Small intestine (tissue), 7 donors: ENCODE measurements at regions not wholly inside any gene's neighbourhood (a gene's known extent, or its start where the extent isn't known, plus 50 kb on each side); places are given as distances from the start of the nearest gene placed in this dataset.
"Not testable (repeated sequence)": the region's sequence is repeated elsewhere in the genome, so short reads cannot be mapped to it uniquely, and the experiment has no call there.

Experiments
- DNase-seq, 2 donors: peaks; one replicate each; pipeline versions ENCODE4 v3.0.0 to v3.0.0-alpha.2; 2013
- FAIRE-seq: peaks from 2 replicates; lab custom pipeline; 2012; peaks lifted over from hg19 to GRCh38; lab: Jason Lieb, UNC
- H3K27ac ChIP-seq, 3 donors: one replicate each; pipeline ENCODE4 v1.5.1; 2013; ENCODE audit warnings: low read length in 2 of 3, mild to moderate bottlenecking in 2 of 3, control low read depth in 1 of 3, inconsistent platforms in 1 of 3, low read depth in 1 of 3, moderate library complexity in 1 of 3
- H3K27me3 ChIP-seq, 3 donors: one replicate each; pipeline ENCODE4 v1.6.1; 2013; ENCODE audit warnings: low read length in 3 of 3, inconsistent platforms in 1 of 3; ENCODE audit not compliant: control insufficient read depth in 3 of 3, insufficient read depth in 3 of 3
- H3K36me3 ChIP-seq, 3 donors: one replicate each; pipeline ENCODE4 v1.6.1; 2013; ENCODE audit warnings: low read length in 3 of 3, inconsistent platforms in 1 of 3, low read depth in 1 of 3, mild to moderate bottlenecking in 1 of 3, moderate library complexity in 1 of 3; ENCODE audit not compliant: control insufficient read depth in 3 of 3, insufficient read depth in 2 of 3
- H3K4me1 ChIP-seq, 3 donors: one replicate each; pipeline ENCODE4 v1.6.1; 2013; ENCODE audit warnings: low read length in 2 of 3, inconsistent platforms in 1 of 3, low read depth in 1 of 3, mild to moderate bottlenecking in 1 of 3, moderate library complexity in 1 of 3; ENCODE audit not compliant: control insufficient read depth in 3 of 3, insufficient read depth in 2 of 3
- H3K4me3 ChIP-seq, 3 donors: one replicate each; pipeline ENCODE4 v1.5.1; 2013; ENCODE audit warnings: low read length in 3 of 3, control low read depth in 1 of 3, inconsistent platforms in 1 of 3, low read depth in 1 of 3, mild to moderate bottlenecking in 1 of 3, moderate library complexity in 1 of 3
- H3K9me3 ChIP-seq, 2 donors: one replicate each; pipeline ENCODE4 v1.6.1; 2013; ENCODE audit warnings: low read depth in 1 of 2, low read length in 1 of 2; ENCODE audit not compliant: control insufficient read depth in 2 of 2, insufficient read depth in 1 of 2
- WGBS, 3 donors: extraction: QIAGEN DNeasy Blood & Tissue Kit; methylation state at CpG; one replicate each; pipeline ENCODE4 v1.1.7; 2013; 5-methylcytosine and 5-hydroxymethylcytosine counted together
- donor health status: healthy with polysubstance abuse.
- donor health status: control.
- donor health status: control.
- donor health status: Bipolar disorder and iron deficiency.
- donor health status: healthy.

DNA sequence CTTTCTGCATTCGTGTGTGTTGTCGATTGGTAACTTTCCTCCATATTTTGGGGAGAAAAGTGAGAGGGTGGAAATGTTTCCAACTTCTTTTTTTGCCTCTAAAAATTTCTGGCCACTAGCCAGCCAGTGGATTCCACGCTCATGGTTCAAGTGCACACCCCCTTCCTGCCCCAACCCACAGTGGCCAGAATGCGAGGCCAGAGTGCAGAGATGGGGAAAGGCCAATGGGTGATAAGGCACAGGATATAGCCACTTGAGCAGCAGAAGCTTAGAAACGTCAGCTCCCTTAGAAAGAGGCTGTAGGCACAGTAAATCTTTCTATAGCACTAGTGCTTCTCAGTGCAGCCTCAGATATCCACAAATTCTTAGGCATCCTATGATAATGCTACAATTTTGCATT, 75.8 kb upstream of the ADRB2 start:
- FAIRE-seq: no peak
- WGBS, 3 donors: 49 to 67% (median 63%) methylated on average over 5 of the region's 5 CpGs
- H3K4me3 ChIP-seq: no peak overlapping the region
- H3K36me3 ChIP-seq: no peaks in the 10 kb centered on the region
- H3K9me3 ChIP-seq: no peaks in the 10 kb centered on the region
- H3K27ac ChIP-seq: no peak overlapping the region
- no peak for DNase-seq
- no peaks in the 10 kb centered on the region for H3K4me1 ChIP-seq
- no peaks in the 10 kb centered on the region for H3K27me3 ChIP-seq

- Histone ChIP-seq H3K4me1 (no peaks in the 10 kb centered on the region), H3K27ac (no peak overlapping the region), H3K27me3 (no peaks in the 10 kb centered on the region), H3K4me3 (no peak overlapping the region), H3K9me3 (no peaks in the 10 kb centered on the region), H3K36me3 (no peaks in the 10 kb centered on the region)
- no peak for FAIRE-seq
- WGBS, 3 donors: 51 to 63% (median 55%) methylated on average over 2 of the region's 2 CpGs
- DNase-seq: no peak
These were observed 75.4 kb upstream of the ADRB2 start for GRCh38 chr5:148751025-148751424.

GRCh38 chr5:148752375-148752774, 74.0 kb upstream of the ADRB2 start:
- not testable (repeated sequence) for H3K27ac ChIP-seq, H3K36me3 ChIP-seq, DNase-seq, H3K9me3 ChIP-seq, H3K27me3 ChIP-seq, H3K4me1 ChIP-seq, H3K4me3 ChIP-seq, FAIRE-seq

DNA sequence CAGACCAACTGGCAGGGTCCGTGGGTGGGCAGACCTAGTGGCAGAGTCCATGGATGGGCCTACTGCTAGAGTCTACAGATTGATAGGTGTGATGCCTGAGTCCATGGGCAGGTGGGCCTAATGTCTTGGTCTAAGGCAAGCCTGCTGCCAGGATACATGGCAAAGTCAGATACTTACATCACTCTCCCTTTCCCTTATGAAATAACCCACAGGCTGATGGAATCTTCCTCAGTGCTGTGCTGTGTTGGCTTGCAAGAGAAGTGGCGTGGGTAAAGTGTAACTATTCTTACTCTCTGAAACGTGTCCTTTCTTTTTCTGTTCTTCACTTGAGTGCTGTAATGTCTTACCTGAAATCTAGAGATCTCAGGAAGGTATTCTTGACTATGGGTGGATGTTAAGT, 67.3 kb upstream of the ADRB2 start:
- Histone ChIP-seq H3K9me3 (no peaks in the 10 kb centered on the region), H3K4me3 (no peak overlapping the region), H3K27me3 (peaks cover 0 to 1% (median 0%) of the 10 kb centered on the region in 3 donors), H3K27ac (no peak overlapping the region), H3K4me1 (no peaks in the 10 kb centered on the region), H3K36me3 (no peaks in the 10 kb centered on the region)
- 61 to 83% (median 68%) methylated on average over 3 of the region's 3 CpGs for WGBS, 3 donors
- FAIRE-seq (no peak), DNase-seq (no peak)

DNA sequence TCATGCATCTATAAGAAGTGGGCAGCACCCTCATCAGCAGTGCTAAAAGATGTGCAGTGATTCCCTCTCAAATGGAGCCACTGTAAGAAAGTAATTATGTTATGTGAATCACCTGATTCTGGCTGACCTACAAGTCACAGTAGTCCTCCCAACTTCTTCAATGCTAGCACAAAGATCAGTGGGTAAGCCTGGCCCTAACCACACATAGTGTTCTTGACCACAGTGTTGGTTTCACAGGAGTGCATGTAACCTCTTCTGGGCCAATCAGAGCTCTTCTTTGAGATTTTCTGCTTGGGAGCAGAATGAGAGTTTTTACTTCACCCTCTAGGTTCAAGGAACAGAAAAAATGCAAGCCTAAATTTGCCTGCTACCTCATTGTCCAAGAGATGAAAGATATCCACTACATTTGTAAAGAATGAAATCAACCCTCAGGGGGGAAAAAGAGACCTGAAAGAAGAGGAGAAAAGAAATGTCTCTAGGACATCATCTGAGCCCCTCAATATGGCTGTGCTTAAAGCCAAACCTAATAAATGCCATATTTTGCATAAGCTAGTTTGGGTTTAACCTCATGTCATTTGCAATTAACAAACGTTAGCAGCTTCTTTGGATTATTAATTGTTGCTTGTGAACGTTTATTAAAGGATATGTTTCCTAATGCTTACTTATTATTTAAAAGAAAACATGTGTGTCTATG, 65.3 kb upstream of the ADRB2 start:
- DNase-seq: no peak
- Histone ChIP-seq H3K36me3 (no peaks in the 10 kb centered on the region), H3K27me3 (peaks cover 0 to 1% (median 0%) of the 10 kb centered on the region in 3 donors), H3K4me1 (no peaks in the 10 kb centered on the region), H3K9me3 (no peaks in the 10 kb centered on the region), H3K4me3 (no peak overlapping the region), H3K27ac (no peak overlapping the region)
- WGBS, 3 donors: 46 to 61% (median 46%) methylated on average over 2 of the region's 2 CpGs
- FAIRE-seq: no peak

GRCh38 chr5:148763996-148764395, 62.4 kb upstream of the ADRB2 start:
- WGBS, 3 donors: 70 to 88% (median 82%) methylated on average over 1 of the region's 1 CpG
- Histone ChIP-seq H3K36me3 (no peaks in the 10 kb centered on the region), H3K9me3 (no peaks in the 10 kb centered on the region), H3K4me3 (no peak overlapping the region), H3K4me1 (no peaks in the 10 kb centered on the region), H3K27me3 (peaks cover 0 to 1% (median 0%) of the 10 kb centered on the region in 3 donors), H3K27ac (no peak overlapping the region)
- no peak for DNase-seq
- no peak for FAIRE-seq

DNA sequence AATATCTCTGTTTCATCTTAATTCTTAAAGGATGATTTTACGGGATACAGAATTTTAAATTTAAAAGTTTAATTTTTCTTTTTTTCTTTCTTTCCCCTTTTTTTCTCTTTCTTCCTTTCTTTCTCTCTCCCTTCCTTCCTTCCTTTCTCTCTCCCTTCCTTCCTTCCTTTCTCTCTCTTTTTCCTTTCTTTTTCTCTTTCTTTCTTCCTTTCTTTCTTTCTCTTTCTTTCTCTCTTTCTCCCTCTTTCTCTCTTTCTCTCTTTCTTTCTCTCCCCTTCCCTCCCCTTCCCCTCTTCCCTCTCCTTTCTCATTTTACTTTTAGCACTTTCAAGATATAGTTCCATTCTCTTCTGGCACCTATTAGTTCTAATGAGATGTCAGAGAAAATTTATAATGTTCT, 61.4 kb upstream of the ADRB2 start:
- Histone ChIP-seq H3K4me1 (no peaks in the 10 kb centered on the region), H3K27me3 (no peaks in the 10 kb centered on the region), H3K9me3 (no peaks in the 10 kb centered on the region), H3K27ac (no peak overlapping the region), H3K4me3 (no peak overlapping the region), H3K36me3 (no peaks in the 10 kb centered on the region)
- no peak for FAIRE-seq
- 67 to 97% (median 93%) methylated on average over 1 of the region's 1 CpG for WGBS, 3 donors
- DNase-seq: no peak

- no peaks in the 10 kb centered on the region for H3K36me3 ChIP-seq
- H3K9me3 ChIP-seq: no peaks in the 10 kb centered on the region
- WGBS, 3 donors: 68 to 73% (median 68%) methylated on average over 5 of the region's 5 CpGs
- no peak overlapping the region for H3K4me3 ChIP-seq
- FAIRE-seq (no peak), DNase-seq (no peak)
- H3K27me3 ChIP-seq: peaks cover 0 to 6% (median 2%) of the 10 kb centered on the region in 3 donors
- no peaks in the 10 kb centered on the region for H3K4me1 ChIP-seq
- H3K27ac ChIP-seq: no peak overlapping the region
These were observed 57.5 kb upstream of the ADRB2 start for GRCh38 chr5:148768806-148769415.
